Upper lobe of left lung (tissue), 6 donors: ENCODE measurements at regions not wholly inside any gene's neighbourhood (a gene's known extent, or its start where the extent isn't known, plus 50 kb on each side); places are given as distances from the start of the nearest gene placed in this dataset.

Experiments used
- ATAC-seq, 2 donors: fragments of 200-7000 bp; cut with Tn5 transposase; one replicate each; pipeline ENCODE4 v1.9.1; 2022; ENCODE audit warnings: mild to moderate bottlenecking in 2 of 2, moderate library complexity in 2 of 2; ENCODE audit not compliant: low FRiP score in 2 of 2
- DNase-seq, 2 donors: peaks; one replicate each; pipeline ENCODE4 v3.0.0-alpha.2; 2019 to 2020
- H3K27ac ChIP-seq, 4 donors: fragments of 200-600 bp; sonication (generic); one replicate each; pipeline ENCODE4 v1.5.1; 2016 to 2019
- H3K27me3 ChIP-seq, 4 donors: fragments of 200-600 bp; sonication (generic); one replicate each; pipeline ENCODE4 v1.5.1; 2017 to 2019
- H3K36me3 ChIP-seq, 4 donors: fragments of 200-600 bp; sonication (generic); one replicate each; pipeline ENCODE4 v1.5.1; 2016 to 2019
- H3K4me1 ChIP-seq, 4 donors: fragments of 200-600 bp; sonication (generic); one replicate each; pipeline ENCODE4 v1.5.1; 2018 to 2019
- H3K4me3 ChIP-seq, 4 donors: fragments of 200-600 bp; sonication (generic); one replicate each; pipeline ENCODE4 v1.5.1; 2017 to 2019; ENCODE audit warnings: mild to moderate bottlenecking in 2 of 4, moderate library complexity in 1 of 4
- H3K9me3 ChIP-seq, 4 donors: fragments of 200-600 bp; sonication (generic); one replicate each; pipeline ENCODE4 v1.5.1; 2018 to 2019
- EP300 ChIP-seq, 4 donors: sonication (generic); formaldehyde crosslinking; IDR thresholded peaks; one replicate each; pipeline ENCODE4 v1.5.1; 2017; ENCODE audit warnings: antibody characterized with exemption in 4 of 4, control low read depth in 2 of 4
- POLR2A ChIP-seq, 4 donors: fragments of 450-650 bp; IDR thresholded peaks; one replicate each; pipeline ENCODE4 v1.5.1; 2016 to 2017; ENCODE audit warnings: antibody characterized with exemption in 4 of 4, mild to moderate bottlenecking in 2 of 4
- POLR2AphosphoS5 ChIP-seq, 2 donors: sonication (generic); formaldehyde crosslinking; IDR thresholded peaks; one replicate each; pipeline ENCODE4 v1.5.1; 2017; ENCODE audit warnings: antibody characterized with exemption in 2 of 2
- WGBS, 2 donors: methylation state at CpG; one replicate each; pipeline ENCODE4 v1.1.5; 2017 to 2018; 5-methylcytosine and 5-hydroxymethylcytosine counted together
- TF ChIP-seq, protein P1 (sequence below), 6 experiments: fragments of 450-650 bp in 4 of 6; fragments of 200-600 bp in 2 of 6; sonication (generic) in 2 of 6; IDR thresholded peaks; one replicate each; pipeline ENCODE4 v1.5.1; 2016 to 2019; ENCODE audit warnings: antibody characterized with exemption in 6 of 6
- donor health status: DM: no; HTN: no; CAD: no; lungs with moderate emphysema.
- donor health status: DM: no; HTN: yes; CAD: no; lungs with severe emphysema.

DNA sequence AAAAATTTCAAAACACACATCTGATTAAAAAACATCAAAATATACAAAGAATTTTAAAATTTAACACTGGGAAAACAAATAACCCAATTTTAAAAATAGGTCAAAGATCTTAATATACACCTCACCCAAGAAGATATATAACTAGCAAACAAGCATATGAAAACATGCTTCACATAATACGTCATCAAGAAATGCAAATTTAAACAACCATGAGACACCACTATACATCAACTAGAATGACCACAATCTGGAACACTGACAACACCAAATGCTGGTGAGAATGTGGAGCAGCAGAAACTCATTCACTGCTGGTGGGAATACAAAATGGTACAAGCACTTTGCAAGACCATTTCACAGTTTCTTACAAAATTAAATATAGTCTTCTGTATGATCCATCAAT, 498.4 kb downstream of the IPMK start:
- Histone ChIP-seq H3K9me3 (no peaks in the 10 kb centered on the region), H3K27me3 (no peaks in the 10 kb centered on the region), H3K36me3 (no peaks in the 10 kb centered on the region), H3K27ac (no peak overlapping the region), H3K4me1 (no peaks in the 10 kb centered on the region), H3K4me3 (no peak overlapping the region)
- 69 to 78% methylated on average over 1 of the region's 1 CpG for WGBS, 2 donors
- no peak for ATAC-seq
- TF ChIP-seq, protein P1, sequence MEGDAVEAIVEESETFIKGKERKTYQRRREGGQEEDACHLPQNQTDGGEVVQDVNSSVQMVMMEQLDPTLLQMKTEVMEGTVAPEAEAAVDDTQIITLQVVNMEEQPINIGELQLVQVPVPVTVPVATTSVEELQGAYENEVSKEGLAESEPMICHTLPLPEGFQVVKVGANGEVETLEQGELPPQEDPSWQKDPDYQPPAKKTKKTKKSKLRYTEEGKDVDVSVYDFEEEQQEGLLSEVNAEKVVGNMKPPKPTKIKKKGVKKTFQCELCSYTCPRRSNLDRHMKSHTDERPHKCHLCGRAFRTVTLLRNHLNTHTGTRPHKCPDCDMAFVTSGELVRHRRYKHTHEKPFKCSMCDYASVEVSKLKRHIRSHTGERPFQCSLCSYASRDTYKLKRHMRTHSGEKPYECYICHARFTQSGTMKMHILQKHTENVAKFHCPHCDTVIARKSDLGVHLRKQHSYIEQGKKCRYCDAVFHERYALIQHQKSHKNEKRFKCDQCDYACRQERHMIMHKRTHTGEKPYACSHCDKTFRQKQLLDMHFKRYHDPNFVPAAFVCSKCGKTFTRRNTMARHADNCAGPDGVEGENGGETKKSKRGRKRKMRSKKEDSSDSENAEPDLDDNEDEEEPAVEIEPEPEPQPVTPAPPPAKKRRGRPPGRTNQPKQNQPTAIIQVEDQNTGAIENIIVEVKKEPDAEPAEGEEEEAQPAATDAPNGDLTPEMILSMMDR (IDR thresholded peaks at IDR 0.05): no peak
- TF ChIP-seq EP300 (IDR thresholded peaks at IDR 0.05) (no peak), POLR2A (IDR thresholded peaks at IDR 0.05) (no peak), POLR2AphosphoS5 (IDR thresholded peaks at IDR 0.05) (no peak)
- no peak for DNase-seq

DNA sequence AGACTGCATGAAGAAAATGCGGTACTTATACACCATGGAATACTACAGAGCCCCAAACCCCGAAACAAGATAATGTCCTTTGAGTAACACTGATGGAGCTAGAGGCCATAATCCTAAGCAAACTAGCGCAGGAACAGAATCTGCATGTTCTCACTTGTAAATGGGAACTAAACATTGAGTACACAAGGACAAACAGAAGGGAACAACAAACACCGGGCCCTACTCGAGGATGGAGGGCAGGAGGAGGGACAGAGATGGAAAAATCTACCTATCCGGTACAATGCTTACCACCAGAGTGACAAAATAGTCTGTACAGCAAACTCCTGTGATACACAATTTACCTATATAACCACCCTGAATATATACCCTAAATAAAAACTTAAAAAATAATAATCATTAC, 507.9 kb downstream of the IPMK start:
- no peak for DNase-seq
- Histone ChIP-seq H3K4me3 (no peak overlapping the region), H3K27me3 (no peaks in the 10 kb centered on the region), H3K36me3 (no peaks in the 10 kb centered on the region), H3K9me3 (no peaks in the 10 kb centered on the region), H3K27ac (no peak overlapping the region), H3K4me1 (no peaks in the 10 kb centered on the region)
- WGBS, 2 donors: 78 to 82% methylated on average over 6 of the region's 6 CpGs
- ATAC-seq: no peak
- TF ChIP-seq, protein P1 (IDR thresholded peaks at IDR 0.05): no peak
- TF ChIP-seq POLR2A (IDR thresholded peaks at IDR 0.05) (no peak), EP300 (IDR thresholded peaks at IDR 0.05) (no peak), POLR2AphosphoS5 (IDR thresholded peaks at IDR 0.05) (no peak)

DNA sequence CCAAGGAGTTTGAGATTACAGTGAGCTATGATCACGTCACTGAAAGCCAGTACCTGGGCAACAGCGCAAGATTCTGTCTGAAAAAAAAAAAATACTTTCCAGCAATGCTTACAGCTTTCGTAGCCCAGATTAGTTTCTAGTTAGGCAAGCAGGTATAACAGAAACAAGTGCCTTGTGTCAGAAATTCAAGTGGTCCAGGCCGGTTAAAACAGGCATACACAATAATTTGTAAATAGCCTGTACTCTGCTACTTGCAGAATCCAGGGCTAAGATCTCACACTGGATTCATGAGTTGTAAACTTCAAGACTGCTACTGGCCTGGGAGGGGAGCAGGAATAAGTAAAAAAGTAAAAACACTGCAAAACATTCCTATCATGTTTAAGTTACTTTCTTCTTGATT, 512.9 kb downstream of the IPMK start:
- TF ChIP-seq, protein P1 (IDR thresholded peaks at IDR 0.05): no peak
- TF ChIP-seq POLR2A (IDR thresholded peaks at IDR 0.05) (no peak), EP300 (IDR thresholded peaks at IDR 0.05) (no peak), POLR2AphosphoS5 (IDR thresholded peaks at IDR 0.05) (no peak)
- Histone ChIP-seq H3K27me3 (no peaks in the 10 kb centered on the region), H3K9me3 (peaks cover 0 to under 1% (median 0%) of the 10 kb centered on the region in 4 donors), H3K4me1 (no peaks in the 10 kb centered on the region), H3K4me3 (no peak overlapping the region), H3K27ac (no peak overlapping the region), H3K36me3 (no peaks in the 10 kb centered on the region)
- ATAC-seq: no peak
- 72 to 78% methylated on average over 4 of the region's 4 CpGs for WGBS, 2 donors
- DNase-seq: no peak

DNA sequence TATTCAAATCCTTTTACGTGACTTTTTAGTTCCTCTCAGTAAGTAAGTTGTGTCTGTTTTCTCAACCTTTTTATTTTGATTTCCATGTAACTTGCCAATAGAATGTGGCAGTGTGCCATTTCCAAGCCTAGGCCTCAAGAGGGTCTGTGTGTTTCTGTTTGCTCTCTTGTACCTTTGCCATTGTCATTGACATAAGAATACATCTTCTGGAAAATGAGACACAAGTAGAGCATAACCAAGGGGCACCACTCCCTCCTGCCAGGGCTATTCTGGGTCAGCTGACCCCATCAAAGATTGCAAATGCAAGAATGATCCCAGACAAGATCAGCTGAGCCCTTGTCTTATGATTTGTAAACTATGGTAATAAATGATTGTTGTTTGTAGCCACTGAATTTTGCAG, 524.0 kb downstream of the IPMK start:
- H3K9me3 ChIP-seq: no peaks in the 10 kb centered on the region
- H3K27ac ChIP-seq: no peak overlapping the region
- 70 to 71% methylated on average over 1 of the region's 1 CpG for WGBS, 2 donors
- TF ChIP-seq, protein P1 (IDR thresholded peaks at IDR 0.05): no peak
- TF ChIP-seq POLR2AphosphoS5 (IDR thresholded peaks at IDR 0.05): no peak
- no peak for ATAC-seq
- no peaks in the 10 kb centered on the region for H3K36me3 ChIP-seq
- H3K4me1 ChIP-seq: no peaks in the 10 kb centered on the region
- H3K4me3 ChIP-seq: no peak overlapping the region
- DNase-seq: no peak
- H3K27me3 ChIP-seq: no peaks in the 10 kb centered on the region

DNA sequence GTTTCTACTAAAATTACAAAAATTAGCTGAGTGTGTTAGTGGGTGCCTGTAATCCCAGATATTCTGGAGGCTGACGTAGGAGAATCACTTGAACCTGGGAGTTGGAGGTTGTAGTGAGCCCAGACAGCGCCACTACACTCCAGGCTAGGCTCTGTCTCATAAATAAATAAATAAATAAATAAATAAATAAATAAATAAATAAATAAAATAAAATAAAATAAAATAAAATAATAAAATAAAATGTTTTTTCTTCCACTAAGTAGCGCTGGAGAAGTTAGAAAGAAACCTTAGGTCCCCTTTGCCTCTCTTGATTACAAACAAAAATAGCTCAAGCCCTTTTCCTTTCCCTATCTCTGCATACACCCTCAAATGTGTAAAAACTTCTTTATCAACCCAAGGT, 525.9 kb downstream of the IPMK start:
- Histone ChIP-seq H3K9me3 (no peaks in the 10 kb centered on the region), H3K4me1 (no peaks in the 10 kb centered on the region), H3K27me3 (no peaks in the 10 kb centered on the region), H3K4me3 (no peak overlapping the region), H3K36me3 (no peaks in the 10 kb centered on the region), H3K27ac (no peak overlapping the region)
- TF ChIP-seq EP300 (IDR thresholded peaks at IDR 0.05) (no peak), POLR2AphosphoS5 (IDR thresholded peaks at IDR 0.05) (no peak), POLR2A (IDR thresholded peaks at IDR 0.05) (no peak)
- TF ChIP-seq, protein P1 (IDR thresholded peaks at IDR 0.05): no peak
- ATAC-seq (no peak), DNase-seq (no peak)
- WGBS, 2 donors: 86 to 94% methylated on average over 3 of the region's 3 CpGs
